ENCODE measurements at regions not wholly inside any gene's neighbourhood (a gene's known extent, or its start where the extent isn't known, plus 50 kb on each side); places are given as distances from the start of the nearest gene placed in this dataset.

DNA sequence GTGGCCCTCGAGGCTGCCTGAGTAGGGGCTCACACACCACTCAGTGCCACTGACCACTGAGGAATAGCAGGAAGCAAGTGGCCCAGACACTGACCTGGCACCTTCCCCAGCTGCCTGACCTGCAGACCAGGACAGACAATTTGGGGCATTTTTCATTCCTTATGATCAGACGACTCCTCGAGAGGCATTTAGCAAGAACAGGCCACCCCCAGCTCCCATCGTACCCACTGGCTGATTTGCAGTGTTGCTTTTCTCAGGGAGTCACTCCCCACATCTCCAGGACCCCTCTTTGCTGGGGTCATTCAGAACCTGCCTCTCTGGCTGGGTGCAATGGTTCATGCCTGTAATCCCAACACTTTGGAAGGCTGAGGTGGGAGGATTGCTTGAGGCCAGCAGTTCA is 185.7 kb downstream of the HAUS1 start:
- Histone ChIP-seq H3K9me3 (ENCODE audit: control insufficient read depth, low read length) (no peaks in the 10 kb centered on the region), H3K27ac (ENCODE audit: low read depth in 1 of 2, low read length in 2 of 2) (no peak overlapping the region), H3K27me3 (ENCODE audit: control insufficient read depth in 1 of 2, insufficient read depth in 2 of 2, low read length in 1 of 2) (no peaks in the 10 kb centered on the region), H3K36me3 (ENCODE audit: control insufficient read depth in 1 of 2, insufficient read depth in 2 of 2, low read length in 1 of 2) (no peaks in the 10 kb centered on the region), H3K4me1 (ENCODE audit: control insufficient read depth in 1 of 2, insufficient read depth in 2 of 2, low read length in 2 of 2) (no peaks in the 10 kb centered on the region), H3K4me3 (ENCODE audit: low read length in 2 of 2) (no peak overlapping the region)
- 71 to 73% methylated on average over 4 of the region's 4 CpGs for WGBS, 2 donors
- ATAC-seq (ENCODE audit: low FRiP score) (no peak), DNase-seq (no peak)
- intact Hi-C loops (cut with DNase I), result no loop called here

DNA sequence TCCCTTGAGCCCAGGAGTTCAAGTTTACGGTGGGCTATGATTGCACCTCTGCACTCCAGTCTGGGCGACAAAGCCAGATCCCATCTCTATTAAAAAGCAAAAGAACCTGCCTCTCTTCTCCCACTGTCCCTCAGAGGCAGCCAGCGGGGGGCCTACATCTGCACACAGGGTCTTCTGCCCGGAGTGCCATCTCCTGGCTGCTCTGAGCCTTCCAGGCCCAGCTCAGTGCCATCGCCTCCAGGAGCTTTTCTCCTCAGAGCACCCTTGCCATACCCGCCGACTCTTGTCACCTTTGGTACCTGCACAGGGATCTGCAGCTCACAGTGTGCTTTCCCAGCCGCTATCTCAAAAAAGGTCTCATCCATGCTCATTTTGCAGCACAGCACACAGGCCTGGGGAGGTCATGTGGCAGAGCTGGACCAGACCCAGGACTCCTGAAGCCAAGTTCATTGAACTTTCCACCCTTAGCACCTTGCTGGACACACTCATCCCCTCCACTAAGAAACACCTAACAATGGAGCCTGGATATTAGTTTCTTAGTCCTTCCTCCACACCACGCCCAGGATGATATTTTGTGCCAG is 186.3 kb downstream of the HAUS1 start:
- ATAC-seq (ENCODE audit: low FRiP score) (no peak), DNase-seq (no peak)
- Histone ChIP-seq H3K27ac (ENCODE audit: low read depth in 1 of 2, low read length in 2 of 2) (no peak overlapping the region), H3K9me3 (ENCODE audit: control insufficient read depth, low read length) (no peaks in the 10 kb centered on the region), H3K4me3 (ENCODE audit: low read length in 2 of 2) (no peak overlapping the region), H3K36me3 (ENCODE audit: control insufficient read depth in 1 of 2, insufficient read depth in 2 of 2, low read length in 1 of 2) (no peaks in the 10 kb centered on the region), H3K4me1 (ENCODE audit: control insufficient read depth in 1 of 2, insufficient read depth in 2 of 2, low read length in 2 of 2) (no peaks in the 10 kb centered on the region), H3K27me3 (ENCODE audit: control insufficient read depth in 1 of 2, insufficient read depth in 2 of 2, low read length in 1 of 2) (no peaks in the 10 kb centered on the region)
- intact Hi-C loops (cut with DNase I), result no loop called here
- 89 to 91% methylated on average over 9 of the region's 9 CpGs for WGBS, 2 donors

- ATAC-seq (ENCODE audit: low FRiP score), result no peak
- Histone ChIP-seq H3K36me3 (ENCODE audit: control insufficient read depth in 1 of 2, insufficient read depth in 2 of 2, low read length in 1 of 2) (no peaks in the 10 kb centered on the region), H3K27me3 (ENCODE audit: control insufficient read depth in 1 of 2, insufficient read depth in 2 of 2, low read length in 1 of 2) (no peaks in the 10 kb centered on the region), H3K4me1 (ENCODE audit: control insufficient read depth in 1 of 2, insufficient read depth in 2 of 2, low read length in 2 of 2) (no peaks in the 10 kb centered on the region), H3K9me3 (ENCODE audit: control insufficient read depth, low read length) (no peaks in the 10 kb centered on the region), H3K27ac (ENCODE audit: low read depth in 1 of 2, low read length in 2 of 2) (no peak overlapping the region), H3K4me3 (ENCODE audit: low read length in 2 of 2) (no peak overlapping the region)
- no peak for DNase-seq
- intact Hi-C loops (cut with DNase I), result no loop called here
- 82 to 90% methylated on average over 4 of the region's 4 CpGs for WGBS, 2 donors
Observed at GRCh38 chr18:46291149-46291548, 187.0 kb downstream of the HAUS1 start.

DNA sequence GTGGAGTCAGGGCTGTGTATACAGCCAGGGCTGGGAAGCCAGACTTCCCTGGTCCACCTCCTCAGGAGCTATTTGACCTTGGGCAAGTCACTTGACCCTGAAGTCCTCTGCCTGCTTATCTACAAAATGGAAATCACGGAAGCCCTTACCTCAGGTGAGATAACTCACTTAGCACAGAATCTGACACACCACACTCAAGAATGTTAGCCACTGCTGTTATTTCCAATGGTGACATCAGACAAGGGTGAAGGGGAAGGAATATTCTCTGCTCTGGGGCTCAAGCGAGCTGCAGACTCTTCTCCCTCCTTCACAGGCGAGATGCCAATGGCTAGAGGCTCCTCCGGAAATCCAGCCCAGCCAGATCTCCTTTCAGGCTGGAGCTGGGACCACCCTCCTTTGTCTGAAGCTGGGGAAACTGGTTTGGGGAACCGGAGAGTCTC is 189.6 kb downstream of the HAUS1 start:
- no peak overlapping the region for H3K4me3 ChIP-seq (ENCODE audit: low read length in 2 of 2)
- H3K27me3 ChIP-seq (ENCODE audit: control insufficient read depth in 1 of 2, insufficient read depth in 2 of 2, low read length in 1 of 2), result no peaks in the 10 kb centered on the region
- no peak overlapping the region for H3K27ac ChIP-seq (ENCODE audit: low read depth in 1 of 2, low read length in 2 of 2)
- intact Hi-C loops (cut with DNase I), result no loop called here
- 53 to 56% methylated on average over 5 of the region's 5 CpGs for WGBS, 2 donors
- H3K36me3 ChIP-seq (ENCODE audit: control insufficient read depth in 1 of 2, insufficient read depth in 2 of 2, low read length in 1 of 2), result no peaks in the 10 kb centered on the region
- DNase-seq, result no peak
- no peak for ATAC-seq (ENCODE audit: low FRiP score)
- no peaks in the 10 kb centered on the region for H3K9me3 ChIP-seq (ENCODE audit: control insufficient read depth, low read length)
- H3K4me1 ChIP-seq (ENCODE audit: control insufficient read depth in 1 of 2, insufficient read depth in 2 of 2, low read length in 2 of 2), result no peaks in the 10 kb centered on the region

DNA sequence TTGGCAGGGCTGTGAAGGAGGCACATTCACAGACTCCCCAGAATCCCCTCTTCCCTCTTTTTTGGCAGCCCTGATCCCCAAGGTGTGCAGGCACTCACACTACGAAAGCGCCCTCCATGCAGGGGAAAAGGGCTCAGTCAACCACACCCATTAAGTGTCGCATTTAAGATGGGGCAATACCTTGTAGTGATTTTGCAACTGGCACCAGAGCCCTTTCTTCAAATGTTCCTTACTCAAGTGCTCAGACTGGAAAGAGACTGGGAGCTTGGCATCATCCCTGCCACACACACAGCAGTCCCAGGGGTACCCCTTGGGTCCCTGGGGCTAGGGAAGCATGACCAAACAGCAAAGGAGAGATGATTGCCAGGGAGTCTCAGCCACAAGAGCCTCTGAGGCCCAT is 190.1 kb downstream of the HAUS1 start:
- WGBS, 2 donors, result 86 to 97% methylated on average over 3 of the region's 3 CpGs
- no peak overlapping the region for H3K4me3 ChIP-seq (ENCODE audit: low read length in 2 of 2)
- no peaks in the 10 kb centered on the region for H3K4me1 ChIP-seq (ENCODE audit: control insufficient read depth in 1 of 2, insufficient read depth in 2 of 2, low read length in 2 of 2)
- no peaks in the 10 kb centered on the region for H3K27me3 ChIP-seq (ENCODE audit: control insufficient read depth in 1 of 2, insufficient read depth in 2 of 2, low read length in 1 of 2)
- DNase-seq, result no peak
- ATAC-seq (ENCODE audit: low FRiP score), result no peak
- no peaks in the 10 kb centered on the region for H3K36me3 ChIP-seq (ENCODE audit: control insufficient read depth in 1 of 2, insufficient read depth in 2 of 2, low read length in 1 of 2)
- no peak overlapping the region for H3K27ac ChIP-seq (ENCODE audit: low read depth in 1 of 2, low read length in 2 of 2)
- intact Hi-C loops (cut with DNase I), result no loop called here
- H3K9me3 ChIP-seq (ENCODE audit: control insufficient read depth, low read length), result no peaks in the 10 kb centered on the region

- DNase-seq, result peak in 1 of 2 donors; percentile 36
- 82 to 90% methylated on average over 5 of the region's 5 CpGs for WGBS, 2 donors
- H3K4me1 ChIP-seq (ENCODE audit: control insufficient read depth in 1 of 2, insufficient read depth in 2 of 2, low read length in 2 of 2), result no peaks in the 10 kb centered on the region
- no peaks in the 10 kb centered on the region for H3K9me3 ChIP-seq (ENCODE audit: control insufficient read depth, low read length)
- no peak overlapping the region for H3K27ac ChIP-seq (ENCODE audit: low read depth in 1 of 2, low read length in 2 of 2)
- H3K4me3 ChIP-seq (ENCODE audit: low read length in 2 of 2), result no peak overlapping the region
- no peaks in the 10 kb centered on the region for H3K27me3 ChIP-seq (ENCODE audit: control insufficient read depth in 1 of 2, insufficient read depth in 2 of 2, low read length in 1 of 2)
- ATAC-seq (ENCODE audit: low FRiP score), result no peak
- intact Hi-C loops (cut with DNase I), result no loop called here
- no peaks in the 10 kb centered on the region for H3K36me3 ChIP-seq (ENCODE audit: control insufficient read depth in 1 of 2, insufficient read depth in 2 of 2, low read length in 1 of 2)
Observed at GRCh38 chr18:46294751-46295150, 190.6 kb downstream of the HAUS1 start.

DNA sequence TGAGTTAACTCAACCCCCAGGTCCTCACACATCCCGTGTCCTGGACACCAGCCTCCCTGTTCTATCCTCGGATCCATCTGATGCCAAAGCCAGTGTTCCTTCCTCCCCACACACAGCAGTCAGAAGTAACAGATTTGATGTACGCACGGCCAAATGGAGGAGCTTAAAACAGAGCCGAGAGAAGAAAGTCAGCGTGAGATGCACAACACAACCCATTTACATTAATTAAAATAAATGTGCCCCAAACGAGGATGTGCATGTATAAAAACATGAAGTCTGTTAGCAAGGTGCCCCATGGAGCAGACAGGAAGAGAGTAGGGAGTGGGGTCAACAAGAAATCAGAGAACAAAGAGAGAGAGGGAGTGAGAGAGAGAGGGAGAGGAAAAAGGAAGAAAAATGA is 191.2 kb downstream of the HAUS1 start:
- DNase-seq (no peak), ATAC-seq (ENCODE audit: low FRiP score) (no peak)
- Histone ChIP-seq H3K4me3 (ENCODE audit: low read length in 2 of 2) (no peak overlapping the region), H3K27me3 (ENCODE audit: control insufficient read depth in 1 of 2, insufficient read depth in 2 of 2, low read length in 1 of 2) (no peaks in the 10 kb centered on the region), H3K36me3 (ENCODE audit: control insufficient read depth in 1 of 2, insufficient read depth in 2 of 2, low read length in 1 of 2) (no peaks in the 10 kb centered on the region), H3K9me3 (ENCODE audit: control insufficient read depth, low read length) (no peaks in the 10 kb centered on the region), H3K4me1 (ENCODE audit: control insufficient read depth in 1 of 2, insufficient read depth in 2 of 2, low read length in 2 of 2) (no peaks in the 10 kb centered on the region), H3K27ac (ENCODE audit: low read depth in 1 of 2, low read length in 2 of 2) (no peak overlapping the region)
- 58 to 64% methylated on average over 7 of the region's 7 CpGs for WGBS, 2 donors
- intact Hi-C loops (cut with DNase I), result no loop called here

DNA sequence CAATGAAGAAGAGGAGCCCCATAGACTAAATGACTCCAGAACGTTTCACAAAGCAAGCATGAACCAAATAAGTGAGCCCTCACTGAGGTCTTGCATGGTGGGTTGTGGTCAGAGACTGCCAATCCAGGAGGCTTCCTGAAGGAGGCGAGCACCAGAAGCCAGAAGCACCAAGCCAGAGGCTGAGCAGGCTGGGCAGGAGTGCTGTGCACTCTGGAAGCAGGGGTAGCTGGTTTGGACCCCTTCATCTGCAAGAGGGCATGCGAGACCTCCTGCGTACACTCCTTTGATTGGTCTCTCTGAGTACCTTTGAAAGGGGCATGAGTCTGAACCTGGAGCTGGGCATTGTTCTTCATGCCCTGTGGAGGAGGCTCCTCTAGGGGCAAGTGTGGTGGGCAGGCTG is 192.5 kb downstream of the HAUS1 start:
- H3K4me1 ChIP-seq (ENCODE audit: control insufficient read depth in 1 of 2, insufficient read depth in 2 of 2, low read length in 2 of 2), result no peaks in the 10 kb centered on the region
- 83 to 86% methylated on average over 4 of the region's 4 CpGs for WGBS, 2 donors
- H3K9me3 ChIP-seq (ENCODE audit: control insufficient read depth, low read length), result no peaks in the 10 kb centered on the region
- intact Hi-C loops (cut with DNase I), result no loop called here
- H3K27me3 ChIP-seq (ENCODE audit: control insufficient read depth in 1 of 2, insufficient read depth in 2 of 2, low read length in 1 of 2), result no peaks in the 10 kb centered on the region
- H3K27ac ChIP-seq (ENCODE audit: low read depth in 1 of 2, low read length in 2 of 2), result no peak overlapping the region
- ATAC-seq (ENCODE audit: low FRiP score) (no peak), DNase-seq (peak in 1 of 2 donors; percentile 52)
- no peaks in the 10 kb centered on the region for H3K36me3 ChIP-seq (ENCODE audit: control insufficient read depth in 1 of 2, insufficient read depth in 2 of 2, low read length in 1 of 2)
- H3K4me3 ChIP-seq (ENCODE audit: low read length in 2 of 2), result no peak overlapping the region

GRCh38 chr18:46297124-46297523 is 192.9 kb downstream of the HAUS1 start:
- whole genome bisulfite sequencing, 2 donors, result 48 to 55% methylated on average over 1 of the region's 1 CpG
- intact Hi-C loops (cut with DNase I), result no loop called here
- no peak for ATAC-seq (ENCODE audit: low FRiP score)

More at GRCh38 chr18:46297124-46297523, 192.9 kb downstream of the HAUS1 start:
- H3K4me3 ChIP-seq (ENCODE audit: low read length in 2 of 2), result no peak overlapping the region
- H3K36me3 ChIP-seq (ENCODE audit: control insufficient read depth in 1 of 2, insufficient read depth in 2 of 2, low read length in 1 of 2), result no peaks in the 10 kb centered on the region
- H3K27ac ChIP-seq (ENCODE audit: low read depth in 1 of 2, low read length in 2 of 2), result no peak overlapping the region
- no peaks in the 10 kb centered on the region for H3K27me3 ChIP-seq (ENCODE audit: control insufficient read depth in 1 of 2, insufficient read depth in 2 of 2, low read length in 1 of 2)
- no peaks in the 10 kb centered on the region for H3K9me3 ChIP-seq (ENCODE audit: control insufficient read depth, low read length)
- DNase-seq, result peak in 1 of 2 donors; percentile 22
- H3K4me1 ChIP-seq (ENCODE audit: control insufficient read depth in 1 of 2, insufficient read depth in 2 of 2, low read length in 2 of 2), result no peaks in the 10 kb centered on the region

Measured in aorta (tissue), 5 donors.